Activated CD4-positive, alpha-beta T cell treated with anti-CD3 and anti-CD28 coated beads for 36 hours (primary cell): ENCODE measurements at regions not wholly inside any gene's neighbourhood (a gene's known extent, or its start where the extent isn't known, plus 50 kb on each side); places are given as distances from the start of the nearest gene placed in this dataset.

Experiments used
- ATAC-seq: fragments of 200-7000 bp; cut with Tn5 transposase; one replicate; pipeline ENCODE4 v1.10.0; 2021; ENCODE audit warnings: mild to moderate bottlenecking, moderate library complexity
- CTCF ChIA-PET: fragments of 350-600 bp; sonication (Branson Sonifier 250); formaldehyde crosslinking; loops from one replicate; lab custom pipeline; 2021; ENCODE audit warnings: antibody characterized with exemption; lab: Charles Lee
- POLR2A ChIA-PET: fragments of 350-600 bp; sonication (Branson Sonifier 250); formaldehyde crosslinking; loops from one replicate; lab custom pipeline; 2021; ENCODE audit warnings: antibody characterized with exemption, inconsistent platforms; lab: Charles Lee
- DNase-seq: peaks from one replicate; pipeline ENCODE4 v3.0.0-alpha.2; 2020
- H3K27ac Mint-ChIP-seq: one replicate; pipeline ENCODE4 v1.8.0; 2021; ENCODE audit warnings: mixed read lengths
- H3K27me3 Mint-ChIP-seq: one replicate; pipeline ENCODE4 v1.8.0; 2021; ENCODE audit warnings: mixed read lengths
- H3K36me3 Mint-ChIP-seq: one replicate; pipeline ENCODE4 v1.8.0; 2021; ENCODE audit warnings: low read depth, mixed read lengths
- H3K4me1 Mint-ChIP-seq: one replicate; pipeline ENCODE4 v1.8.0; 2021; ENCODE audit warnings: mixed read lengths
- H3K4me3 Mint-ChIP-seq: one replicate; pipeline ENCODE4 v1.8.0; 2021; ENCODE audit warnings: mild to moderate bottlenecking, moderate library complexity, mixed read lengths
- H3K9me3 Mint-ChIP-seq: one replicate; pipeline ENCODE4 v1.8.0; 2021; ENCODE audit warnings: low read depth, mixed read lengths
- intact Hi-C, 2 experiments: fragments of 100-400 bp; cut with DNase I in 1 of 2; cut with micrococcal nuclease in 1 of 2; formaldehyde crosslinking; loops; one replicate each; pipeline versions ENCODE4 v1.14.2 to v1.15.1; 2022 to 2024; cut with DNase I, micrococcal nuclease

DNA sequence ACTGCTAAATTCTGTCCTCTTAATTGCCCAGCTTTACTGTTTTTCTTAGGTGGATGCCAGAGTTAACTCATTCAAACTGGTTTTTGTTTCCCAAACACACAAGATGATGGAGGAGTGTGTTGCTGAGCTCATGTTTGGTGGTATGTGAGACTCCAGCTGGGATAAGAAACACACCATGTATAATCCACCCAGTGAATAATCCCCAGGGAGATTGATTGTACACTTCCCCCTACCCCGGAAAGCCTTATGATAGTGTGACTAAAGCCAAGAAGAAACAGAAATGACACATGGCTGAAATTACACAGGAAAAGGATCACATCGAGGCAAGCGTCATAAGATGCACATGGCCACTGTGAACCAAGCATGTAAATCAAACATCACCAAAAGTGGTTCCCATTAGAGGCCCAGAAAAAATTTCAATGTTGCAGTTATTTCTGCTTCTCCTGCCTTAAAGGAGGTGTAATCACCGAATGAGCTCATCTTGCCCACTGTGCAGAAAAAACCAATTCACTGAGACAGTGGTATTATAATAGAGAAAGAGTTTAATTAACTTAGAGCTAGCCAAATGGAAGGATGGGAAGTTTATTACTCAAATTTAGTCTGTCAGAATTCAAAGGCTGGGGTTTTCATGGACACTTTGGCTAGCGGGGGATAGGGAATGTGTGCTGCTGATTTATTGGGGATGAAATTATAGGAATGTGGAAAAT is 56.7 kb upstream of the MAGI1 start:
- H3K27me3 Mint-ChIP-seq = peaks cover 6% of the 10 kb centered on the region
- no peaks in the 10 kb centered on the region for H3K36me3 Mint-ChIP-seq
- H3K9me3 Mint-ChIP-seq = no peaks in the 10 kb centered on the region
- ChIA-PET POLR2A (no interaction called here), CTCF (no interaction called here)
- ATAC-seq = no peak
- H3K4me3 Mint-ChIP-seq = no peak overlapping the region
- H3K27ac Mint-ChIP-seq = no peak overlapping the region
- no peaks in the 10 kb centered on the region for H3K4me1 Mint-ChIP-seq
- DNase-seq = no peak
- intact Hi-C loops = no loop called here

GRCh38 chr3:66093981-66094380 is 55.3 kb upstream of the MAGI1 start:
- Mint-ChIP-seq H3K27me3 (peaks cover 11% of the 10 kb centered on the region), H3K27ac (no peak overlapping the region), H3K36me3 (no peaks in the 10 kb centered on the region), H3K9me3 (no peaks in the 10 kb centered on the region), H3K4me1 (no peaks in the 10 kb centered on the region), H3K4me3 (no peak overlapping the region)
- no peak for ATAC-seq
- no peak for DNase-seq
- POLR2A ChIA-PET = no interaction called here
- CTCF ChIA-PET = interaction anchor here (0.7 kb wide), 1 partner anchor 128 kb away, joined by 3 read pairs; no protein-coding TSS in a partner anchor
- intact Hi-C loops = no loop called here

DNA sequence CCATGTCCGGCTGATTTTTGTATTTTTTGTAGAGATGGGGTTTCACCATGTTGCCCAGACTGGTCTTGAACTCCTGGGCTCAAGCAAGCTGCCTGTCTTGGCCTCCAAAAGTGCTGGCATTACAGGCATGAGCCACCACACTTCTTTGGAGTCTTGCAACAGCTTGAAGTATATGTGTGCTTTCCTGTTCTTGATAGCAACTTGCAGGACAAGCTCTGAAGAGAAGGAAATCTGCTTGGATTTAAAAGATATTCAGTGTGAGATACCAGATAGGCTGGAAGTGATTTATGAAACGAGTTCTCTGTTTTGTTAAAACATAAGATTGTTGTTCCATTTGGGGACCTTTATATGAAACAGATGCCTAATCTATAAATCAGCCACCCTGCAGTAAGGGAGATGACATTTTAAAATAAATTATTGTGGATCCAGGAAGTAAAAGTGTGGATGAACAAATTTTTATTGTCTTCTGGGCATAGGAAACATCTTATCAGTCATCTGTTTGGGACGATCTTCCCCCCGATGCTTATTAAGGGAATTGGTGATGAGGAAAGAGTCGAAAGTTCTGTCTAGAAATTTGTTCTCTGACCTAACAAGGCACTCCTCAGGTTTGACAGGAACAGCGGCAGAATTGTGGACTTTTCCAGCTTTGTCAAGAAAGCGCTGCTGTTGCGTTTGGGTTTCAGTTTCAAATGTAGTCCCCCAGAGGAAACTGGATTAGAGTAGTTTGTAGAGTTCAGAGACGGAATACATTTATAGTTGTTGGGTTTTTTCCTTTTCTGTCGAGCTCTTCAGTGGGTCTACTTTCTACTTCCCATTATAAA is 53.7 kb upstream of the MAGI1 start:
- POLR2A ChIA-PET = no interaction called here
- peaks cover 11% of the 10 kb centered on the region for H3K27me3 Mint-ChIP-seq
- H3K4me1 Mint-ChIP-seq = no peaks in the 10 kb centered on the region
- no peak for ATAC-seq
- DNase-seq = no peak
- H3K4me3 Mint-ChIP-seq = no peak overlapping the region
- H3K9me3 Mint-ChIP-seq = no peaks in the 10 kb centered on the region
- CTCF ChIA-PET = no interaction called here
- H3K27ac Mint-ChIP-seq = no peak overlapping the region
- no peaks in the 10 kb centered on the region for H3K36me3 Mint-ChIP-seq
- intact Hi-C loops = no loop called here
